ENCODE measurements at regions not wholly inside any gene's neighbourhood (a gene's known extent, or its start where the extent isn't known, plus 50 kb on each side); places are given as distances from the start of the nearest gene placed in this dataset.

DNA sequence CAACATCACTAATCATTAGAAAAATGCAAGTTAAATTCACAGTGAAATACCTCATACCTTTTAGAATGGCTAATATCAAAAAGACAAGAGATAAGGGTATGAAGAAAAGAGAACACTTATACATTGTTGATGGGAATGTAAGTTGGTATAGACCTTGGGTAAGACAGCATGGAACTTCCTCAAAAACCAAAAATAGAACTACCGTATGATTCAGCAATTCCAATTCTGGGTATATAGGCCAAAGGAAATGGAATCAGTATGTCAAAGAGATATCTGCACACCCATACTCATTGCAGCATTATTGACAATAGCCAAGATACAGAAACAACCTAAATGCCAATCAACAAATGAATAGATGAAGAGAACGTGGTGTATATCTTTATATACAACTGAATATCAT, 166.8 kb upstream of the LRRN1 start:
- Histone ChIP-seq H3K27me3 (ENCODE audit: insufficient read depth, low read depth, severe bottlenecking) (no peaks in the 10 kb centered on the region), H3K27ac (no peak overlapping the region), H3K36me3 (no peaks in the 10 kb centered on the region), H3K9me3 (ENCODE audit: severe bottlenecking) (no peaks in the 10 kb centered on the region), H3K4me3 (ENCODE audit: low read depth, low read length) (no peak overlapping the region)
- TF ChIP-seq CTCF (IDR thresholded peaks at IDR 0.05; ENCODE audit: low read depth, low read length), result no peak
- DNase-seq, result no peak

DNA sequence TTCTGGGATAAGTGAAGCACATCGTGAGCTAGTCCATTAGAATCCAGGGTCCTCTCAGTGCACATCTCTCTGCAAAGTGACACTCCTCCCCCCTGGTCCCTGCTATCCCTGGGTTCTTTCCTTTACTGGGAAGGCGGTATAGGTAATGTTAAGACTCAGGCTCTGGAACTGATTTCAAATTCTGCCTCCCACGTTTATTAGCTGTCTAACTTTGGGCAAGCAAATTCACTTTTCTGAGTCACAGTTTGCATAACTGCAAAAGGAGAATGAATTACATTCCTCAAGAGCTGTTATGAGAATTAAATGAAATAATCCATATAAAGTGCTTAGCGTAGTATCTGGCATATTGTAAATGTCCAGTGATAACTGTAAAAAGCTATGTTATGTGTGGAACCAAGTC, 168.1 kb upstream of the LRRN1 start:
- Histone ChIP-seq H3K27ac (no peak overlapping the region), H3K27me3 (ENCODE audit: insufficient read depth, low read depth, severe bottlenecking) (no peaks in the 10 kb centered on the region), H3K36me3 (no peaks in the 10 kb centered on the region), H3K4me3 (ENCODE audit: low read depth, low read length) (no peak overlapping the region), H3K9me3 (ENCODE audit: severe bottlenecking) (no peaks in the 10 kb centered on the region)
- no peak for TF ChIP-seq CTCF (IDR thresholded peaks at IDR 0.05; ENCODE audit: low read depth, low read length)
- DNase-seq, result no peak

- H3K4me3 ChIP-seq (ENCODE audit: low read depth, low read length), result no peak overlapping the region
- H3K27ac ChIP-seq, result no peak overlapping the region
- H3K27me3 ChIP-seq (ENCODE audit: insufficient read depth, low read depth, severe bottlenecking), result no peaks in the 10 kb centered on the region
- no peak for TF ChIP-seq CTCF (IDR thresholded peaks at IDR 0.05; ENCODE audit: low read depth, low read length)
- H3K9me3 ChIP-seq (ENCODE audit: severe bottlenecking), result no peaks in the 10 kb centered on the region
- no peaks in the 10 kb centered on the region for H3K36me3 ChIP-seq
- DNase-seq, result no peak
Observed at GRCh38 chr3:3629911-3630310, 169.3 kb upstream of the LRRN1 start.

GRCh38 chr3:3628676-3629328, 170.4 kb upstream of the LRRN1 start:
- Histone ChIP-seq H3K4me3 (ENCODE audit: low read depth, low read length) (no peak overlapping the region), H3K9me3 (ENCODE audit: severe bottlenecking) (no peaks in the 10 kb centered on the region), H3K36me3 (no peaks in the 10 kb centered on the region), H3K27ac (no peak overlapping the region), H3K27me3 (ENCODE audit: insufficient read depth, low read depth, severe bottlenecking) (no peaks in the 10 kb centered on the region)
- DNase-seq, result no peak
- no peak for TF ChIP-seq CTCF (IDR thresholded peaks at IDR 0.05; ENCODE audit: low read depth, low read length)

DNA sequence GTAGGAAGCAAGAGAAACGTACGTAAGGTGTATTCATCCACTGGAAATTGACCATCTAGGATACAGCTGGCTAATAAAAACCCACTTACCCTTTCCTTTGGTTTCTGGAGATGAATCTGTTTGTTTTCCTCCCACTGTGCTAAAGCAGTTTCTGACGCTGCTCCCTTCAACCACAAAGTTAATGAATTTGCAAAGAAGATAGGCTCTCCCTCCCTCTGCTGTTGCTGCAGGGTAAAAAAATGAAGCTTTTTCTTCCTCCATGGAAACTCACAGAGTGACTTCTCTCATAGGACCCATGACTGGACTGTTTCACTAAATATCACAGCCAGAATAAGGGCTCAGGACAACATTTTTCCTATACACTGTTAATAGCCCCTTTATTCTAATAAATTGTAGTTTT, 172.1 kb upstream of the LRRN1 start:
- Histone ChIP-seq H3K36me3 (no peaks in the 10 kb centered on the region), H3K27ac (no peak overlapping the region), H3K4me3 (ENCODE audit: low read depth, low read length) (no peak overlapping the region), H3K9me3 (ENCODE audit: severe bottlenecking) (no peaks in the 10 kb centered on the region), H3K27me3 (ENCODE audit: insufficient read depth, low read depth, severe bottlenecking) (no peaks in the 10 kb centered on the region)
- no peak for DNase-seq
- TF ChIP-seq CTCF (IDR thresholded peaks at IDR 0.05; ENCODE audit: low read depth, low read length), result no peak
